K562 (cell line): ENCODE measurements at regions not wholly inside any gene's neighbourhood (a gene's known extent, or its start where the extent isn't known, plus 50 kb on each side); places are given as distances from the start of the nearest gene placed in this dataset.

Experiments used
- ATAC-seq: fragments of 200-7000 bp; cut with Tn5 transposase; 3 replicates; pipeline ENCODE4 v1.9.1; 2020; ENCODE audit warnings: moderate library complexity
- BruUV-seq: library from RNA; stranded (reverse); fragments of 400-500 nt; replicated peaks from 2 replicates; lab custom pipeline; 2021; lab: Mats Ljungman, UMichigan
- CTCF ChIA-PET: fragments of 300-600 bp; formaldehyde crosslinking; extraction: SDS; loops from one replicate; lab custom pipeline; 2021; ENCODE audit warnings: low intra/inter-chr PET ratio; lab: Yijun Ruan, JAX
- POLR2A ChIA-PET: fragments of 300-600, 350-650 bp; sonication (Branson Sonifier 250); formaldehyde crosslinking; extraction: SDS; loops from one replicate; lab custom pipeline; 2021; ENCODE audit warnings: antibody characterized with exemption, inconsistent platforms; lab: Yijun Ruan, JAX
- DNase-seq, 4 experiments: peaks; one replicate each; pipeline versions ENCODE4 v3.0.0 to v3.0.0-alpha.2; 2011 to 2018; ENCODE audit warnings: low spot score in 3 of 4, mixed read lengths in 3 of 4; ENCODE audit errors: extremely low read depth in 1 of 4
- FAIRE-seq: peaks from 2 replicates; lab custom pipeline; 2011; peaks lifted over from hg19 to GRCh38; lab: Jason Lieb, UNC
- H2AFZ ChIP-seq: 2 replicates; pipeline ENCODE4 v1.6.0; 2011; ENCODE audit warnings: low read depth, low read length, control low read depth, inconsistent platforms
- H3K27ac ChIP-seq: fragments of 200-600 bp; 3 replicates; pipeline ENCODE4 v1.8.0; 2011; ENCODE audit warnings: low read depth, mild to moderate bottlenecking, control low read depth, inconsistent platforms, low read length, moderate library complexity, mixed read lengths; ENCODE audit errors: extremely low read depth
- H3K27me3 ChIP-seq, 2 experiments: fragments of 300-600 bp in 1 of 2; 2 replicates in 1 of 2; 3 replicates in 1 of 2; pipeline versions ENCODE4 v1.6.0 to v1.8.0; 2011; ENCODE audit warnings: inconsistent platforms in 2 of 2, low read length in 2 of 2, mild to moderate bottlenecking in 1 of 2, mixed read lengths in 1 of 2, moderate library complexity in 1 of 2; ENCODE audit not compliant: control insufficient read depth in 2 of 2, insufficient read depth in 2 of 2
- H3K36me3 ChIP-seq: fragments of 300-600 bp; 3 replicates; pipeline ENCODE4 v1.8.0; 2011; ENCODE audit warnings: mild to moderate bottlenecking, low read length, inconsistent platforms; ENCODE audit not compliant: control insufficient read depth, insufficient read depth
- H3K4me1 ChIP-seq, 2 experiments: fragments of 200-600 bp in 1 of 2; replicated peaks in 1 of 2; 2 replicates in 1 of 2; 3 replicates in 1 of 2; pipeline versions ENCODE4 v1.5.1 to v1.8.0; 2011; ENCODE audit warnings: inconsistent platforms in 2 of 2, low read length in 2 of 2, mild to moderate bottlenecking in 1 of 2, mixed read lengths in 1 of 2, moderate library complexity in 1 of 2; ENCODE audit not compliant: control insufficient read depth in 2 of 2, insufficient read depth in 2 of 2
- H3K4me2 ChIP-seq: 2 replicates; pipeline ENCODE4 v1.6.1; 2011; ENCODE audit warnings: low read length, control low read depth, inconsistent platforms, mixed read lengths; ENCODE audit not compliant: insufficient read depth
- H3K4me3 ChIP-seq: fragments of 200-600 bp; sonication (generic), shearing (Covaris generic); 2 replicates; pipeline ENCODE4 v1.5.1; 2016; ENCODE audit warnings: control low read depth, inconsistent platforms
- H3K79me2 ChIP-seq: fragments of 200-600 bp; 3 replicates; pipeline ENCODE4 v1.8.0; 2011; ENCODE audit warnings: low read length, inconsistent platforms; ENCODE audit not compliant: control insufficient read depth, insufficient read depth
- H3K9ac ChIP-seq, 2 experiments: 2 replicates each; pipeline versions ENCODE4 v1.6.0 to v1.6.1; 2011; ENCODE audit warnings: low read depth in 2 of 2, low read length in 2 of 2, control low read depth in 1 of 2, inconsistent platforms in 1 of 2, mild to moderate bottlenecking in 1 of 2, mixed read lengths in 1 of 2; ENCODE audit not compliant: insufficient read depth in 1 of 2
- H3K9me1 ChIP-seq: one replicate; pipeline ENCODE4 v1.6.0; 2011; ENCODE audit warnings: inconsistent platforms, mild to moderate bottlenecking, low read length, moderate library complexity; ENCODE audit not compliant: control insufficient read depth, insufficient read depth
- H3K9me3 ChIP-seq: replicated peaks from 2 replicates; pipeline ENCODE4 v1.5.1; 2011; ENCODE audit warnings: low read depth, low read length, inconsistent platforms; ENCODE audit not compliant: control insufficient read depth, insufficient read depth
- H4K20me1 ChIP-seq: replicated peaks from 2 replicates; pipeline ENCODE4 v1.6.1; 2011; ENCODE audit warnings: low read length, inconsistent platforms, mixed read lengths; ENCODE audit not compliant: control insufficient read depth, insufficient read depth
- DPF2 ChIP-seq: fragments of 450-650 bp; IDR thresholded peaks from 2 replicates; pipeline ENCODE4 v1.6.1; 2016
- HDAC6 ChIP-seq: IDR thresholded peaks from 2 replicates; pipeline ENCODE4 v1.6.1; 2012; ENCODE audit warnings: low read depth, mild to moderate bottlenecking, control low read depth, inconsistent platforms, low read length, moderate library complexity
- MEF2D ChIP-seq: conservative IDR thresholded peaks from 2 replicates; pipeline ENCODE4 v1.6.1; 2016; ENCODE audit warnings: low read depth, missing genetic modification characterization, missing compliant biosample characterization
- NFXL1 ChIP-seq: fragments of 450-650 bp; formaldehyde crosslinking; IDR thresholded peaks from 2 replicates; pipeline ENCODE4 v1.4.0; 2021; ENCODE audit warnings: mild to moderate bottlenecking
- STAG1 ChIP-seq: sonication (generic); formaldehyde crosslinking; IDR thresholded peaks from 2 replicates; pipeline ENCODE4 v1.5.0; 2020; ENCODE audit warnings: missing genetic modification reagents, borderline replicate concordance
- WHSC1 ChIP-seq: IDR thresholded peaks from one replicate; pipeline ENCODE4 v1.6.1; 2012; ENCODE audit warnings: low read length, control low read depth, inconsistent platforms
- ZEB2 ChIP-seq: fragments of 450-650 bp; IDR thresholded peaks from 2 replicates; pipeline ENCODE4 v1.6.1; 2016
- ZNF263 ChIP-seq: sonication (generic); formaldehyde crosslinking; IDR thresholded peaks from 2 replicates; pipeline ENCODE4 v1.8.0; 2022; ENCODE audit warnings: mild to moderate bottlenecking, missing genetic modification reagents, borderline replicate concordance
- ZSCAN32 ChIP-seq: fragments of 450-650 bp; formaldehyde crosslinking; IDR thresholded peaks from 2 replicates; pipeline ENCODE4 v1.4.0; 2020; ENCODE audit warnings: mild to moderate bottlenecking, moderate library complexity
- WGBS: fragments of 100-300 bp; shearing (Covaris generic); methylation state at CpG from one replicate; pipeline ENCODE4 v1.1.6; 2016; ENCODE audit warnings: low coverage, mixed read lengths; ENCODE audit not compliant: insufficient coverage; ENCODE audit errors: missing lambda C conversion rate; 5-methylcytosine and 5-hydroxymethylcytosine counted together
- in situ Hi-C: fragments of 300-500 bp; cut with MboI; formaldehyde crosslinking; loops from 4 replicates; pipeline ENCODE4 v1.15.0; 2018; ENCODE audit warnings: inconsistent platforms, mixed read lengths
- intact Hi-C: fragments of 100-400 bp; cut with micrococcal nuclease; formaldehyde crosslinking; loops from 2 replicates; pipeline ENCODE4 v1.14.2; 2022
- TF ChIP-seq, protein P1 (sequence below): sonication (generic); formaldehyde crosslinking; IDR thresholded peaks from 2 replicates; pipeline ENCODE4 v1.8.1; 2023; ENCODE audit warnings: mild to moderate bottlenecking, missing genetic modification reagents

DNA sequence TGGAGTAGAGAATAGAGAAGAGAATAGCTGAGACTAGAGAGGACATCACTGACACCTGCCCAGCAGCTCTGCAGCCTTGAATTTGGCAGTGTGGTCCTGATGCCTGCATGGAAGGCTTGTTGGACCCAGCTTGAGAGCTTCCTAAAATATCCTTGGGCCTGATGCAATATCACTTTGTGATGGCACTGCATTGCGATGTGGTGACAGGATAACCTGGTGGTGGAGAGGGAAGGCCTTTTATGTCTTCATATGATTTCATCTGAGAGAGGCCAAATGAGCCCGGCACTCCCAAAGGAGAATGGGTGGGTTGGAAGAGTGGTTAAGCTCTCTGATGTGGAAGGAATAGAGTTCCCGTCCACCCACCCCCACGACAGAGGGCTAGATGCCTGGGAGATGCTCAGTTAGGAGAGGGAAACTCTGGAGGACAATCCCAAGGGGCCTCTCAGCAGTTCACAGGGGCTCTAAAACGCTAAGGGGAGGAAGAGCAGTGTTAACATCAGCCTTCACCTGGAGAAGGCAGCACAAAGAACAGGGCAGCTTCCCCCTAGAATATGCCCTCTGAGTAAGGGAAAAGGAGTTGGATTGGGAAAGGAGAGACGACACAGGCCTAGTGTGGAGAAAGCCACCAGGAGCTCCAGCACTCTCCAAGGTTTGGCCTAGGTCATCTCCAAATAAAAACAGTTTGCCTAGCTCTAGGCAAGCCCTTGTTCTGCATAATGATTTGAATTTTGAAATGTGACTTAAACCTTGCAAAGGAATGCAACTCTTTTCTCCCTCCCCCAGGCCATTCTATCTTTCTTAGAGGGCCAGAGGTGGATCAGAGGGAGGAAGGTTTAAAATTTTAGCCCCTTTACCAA lies 99.8 kb upstream of the SSBP2 start (continued):
- no peak for TF ChIP-seq HDAC6
- TF ChIP-seq ZEB2, result no peak
- TF ChIP-seq MEF2D (tag), result peak; percentile 43; the same call in 1 of the 2 replicates
- no peak for TF ChIP-seq ZNF263
- TF ChIP-seq DPF2, result no peak
- TF ChIP-seq ZSCAN32 (CRISPR knock-in tag), result no peak
- TF ChIP-seq WHSC1, result no peak
- TF ChIP-seq STAG1 (CRISPR knock-in tag), result no peak

DNA sequence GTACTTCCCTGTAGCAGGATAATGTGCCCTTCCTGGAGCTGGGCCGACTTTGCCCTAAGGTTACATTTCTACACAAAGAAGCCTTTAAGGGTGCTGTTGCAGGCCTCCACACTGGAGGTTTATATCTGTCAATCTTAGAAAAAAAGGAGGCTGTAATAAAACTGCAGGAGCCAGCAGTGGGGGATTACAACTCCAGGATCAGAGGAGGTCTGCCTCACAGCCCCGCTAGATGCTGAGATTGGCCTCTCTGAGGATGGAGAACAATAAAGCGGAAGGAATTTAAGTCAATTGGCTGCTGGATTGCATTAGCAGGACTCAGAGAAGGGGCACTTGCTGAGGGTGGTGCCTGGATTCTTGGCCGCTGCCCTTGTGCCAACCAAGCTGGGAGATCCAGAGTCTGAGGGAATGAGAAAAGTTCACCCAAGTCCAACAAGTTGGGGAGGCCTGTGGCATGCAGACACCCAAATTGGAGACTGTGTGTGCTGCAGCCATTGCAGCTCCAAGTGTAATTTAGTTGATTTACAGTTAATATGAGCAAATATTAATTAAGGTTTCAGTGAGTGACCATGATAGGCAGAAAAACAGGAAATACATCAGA lies 99.0 kb upstream of the SSBP2 start:
- Histone ChIP-seq H3K9ac (no peak overlapping the region; a peak in 1 of 4 replicates), H3K4me3 (no peak overlapping the region), H3K27ac (no peak overlapping the region), H3K4me2 (no peak overlapping the region), H3K27me3 (no peaks in the 10 kb centered on the region), H3K79me2 (peaks cover 9% of the 10 kb centered on the region; the same call in 1 of the 3 replicates), H3K4me1 (peaks cover 32 to 42% of the 10 kb centered on the region in 2 experiments), H3K36me3 (no peaks in the 10 kb centered on the region), H3K9me1 (no peaks in the 10 kb centered on the region), H4K20me1 (no peaks in the 10 kb centered on the region), H3K9me3 (no peaks in the 10 kb centered on the region), H2AFZ (peak overlapping the region; percentile 84)
- in situ Hi-C loops (loop anchor here (5.0 to 10.0 kb wide), 3 partner anchors 93 to 425 kb away; no protein-coding TSS in a partner anchor), intact Hi-C loops (loop anchor here (5.0 to 10.0 kb wide), 2 partner anchors 167 to 375 kb away; no protein-coding TSS in a partner anchor)
- ATAC-seq, result no peak
- BruUV-seq, result no TSS peak
- no peak for DNase-seq
- POLR2A ChIA-PET, result interaction anchor here (0.6 to 3.4 kb wide), 6 partner anchors 11 to 355 kb away, joined by 3 to 61 read pairs (median 5); partner anchors contain the start of gene SSBP2
- CTCF ChIA-PET, result no interaction called here
- WGBS, result 86% methylated on average over 4 of the region's 4 CpGs
- no peak for FAIRE-seq
- no peak for TF ChIP-seq NFXL1 (CRISPR knock-in tag)
- TF ChIP-seq, protein P1, sequence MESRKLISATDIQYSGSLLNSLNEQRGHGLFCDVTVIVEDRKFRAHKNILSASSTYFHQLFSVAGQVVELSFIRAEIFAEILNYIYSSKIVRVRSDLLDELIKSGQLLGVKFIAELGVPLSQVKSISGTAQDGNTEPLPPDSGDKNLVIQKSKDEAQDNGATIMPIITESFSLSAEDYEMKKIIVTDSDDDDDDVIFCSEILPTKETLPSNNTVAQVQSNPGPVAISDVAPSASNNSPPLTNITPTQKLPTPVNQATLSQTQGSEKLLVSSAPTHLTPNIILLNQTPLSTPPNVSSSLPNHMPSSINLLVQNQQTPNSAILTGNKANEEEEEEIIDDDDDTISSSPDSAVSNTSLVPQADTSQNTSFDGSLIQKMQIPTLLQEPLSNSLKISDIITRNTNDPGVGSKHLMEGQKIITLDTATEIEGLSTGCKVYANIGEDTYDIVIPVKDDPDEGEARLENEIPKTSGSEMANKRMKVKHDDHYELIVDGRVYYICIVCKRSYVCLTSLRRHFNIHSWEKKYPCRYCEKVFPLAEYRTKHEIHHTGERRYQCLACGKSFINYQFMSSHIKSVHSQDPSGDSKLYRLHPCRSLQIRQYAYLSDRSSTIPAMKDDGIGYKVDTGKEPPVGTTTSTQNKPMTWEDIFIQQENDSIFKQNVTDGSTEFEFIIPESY (CRISPR knock-in tag), result peak; percentile 48; the same call in 1 of the 2 replicates
